IPS DF 19.7 (cell line): ENCODE measurements at regions not wholly inside any gene's neighbourhood (a gene's known extent, or its start where the extent isn't known, plus 50 kb on each side); places are given as distances from the start of the nearest gene placed in this dataset.
"Not testable (repeated sequence)": the region's sequence is repeated elsewhere in the genome, so short reads cannot be mapped to it uniquely, and the experiment has no call there.

Source experiments
- DNase-seq: peaks from one replicate; pipeline ENCODE4 v3.0.0-alpha.2; 2013; ENCODE audit warnings: low read depth, low spot score

DNA sequence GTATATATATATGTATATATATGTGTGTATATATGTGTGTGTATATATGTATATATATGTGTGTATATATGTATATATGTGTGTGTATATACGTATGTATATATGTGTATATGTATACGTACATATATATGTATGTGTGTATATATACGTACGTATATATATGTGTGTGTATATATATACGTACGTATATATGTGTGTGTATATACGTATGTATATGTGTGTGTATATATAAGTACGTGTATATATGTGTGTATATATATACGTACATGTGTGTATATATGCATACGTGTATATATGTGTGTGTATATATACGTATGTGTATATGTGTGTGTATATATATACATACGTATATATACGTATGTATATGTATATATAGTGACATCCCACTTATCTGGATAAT, 154.4 kb downstream of the CDRT15L2 start:
- DNase-seq: no peak

- no peak for DNase-seq
Measured at GRCh38 chr17:20735796-20736195, 156.3 kb downstream of the CDRT15L2 start.

DNA sequence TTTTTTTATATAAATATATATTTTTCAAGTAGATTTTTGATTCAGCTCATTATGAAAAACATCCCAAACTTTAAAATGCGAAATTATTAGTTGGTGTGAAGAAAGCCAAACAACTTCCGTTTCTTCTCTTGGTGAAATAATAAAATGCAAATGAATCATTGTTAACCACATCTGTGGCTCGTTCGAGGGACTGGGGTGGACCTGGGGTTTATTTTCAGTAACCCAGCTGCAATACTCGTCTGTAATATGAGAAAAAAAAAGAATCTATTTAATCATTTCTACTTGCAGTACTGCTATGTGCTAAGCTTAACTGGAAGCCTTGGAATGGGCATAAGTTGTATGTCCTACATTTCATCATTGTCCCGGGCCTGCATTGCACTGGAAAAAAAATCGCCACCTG, 158.1 kb downstream of the CDRT15L2 start:
- not testable (repeated sequence) for DNase-seq

DNA sequence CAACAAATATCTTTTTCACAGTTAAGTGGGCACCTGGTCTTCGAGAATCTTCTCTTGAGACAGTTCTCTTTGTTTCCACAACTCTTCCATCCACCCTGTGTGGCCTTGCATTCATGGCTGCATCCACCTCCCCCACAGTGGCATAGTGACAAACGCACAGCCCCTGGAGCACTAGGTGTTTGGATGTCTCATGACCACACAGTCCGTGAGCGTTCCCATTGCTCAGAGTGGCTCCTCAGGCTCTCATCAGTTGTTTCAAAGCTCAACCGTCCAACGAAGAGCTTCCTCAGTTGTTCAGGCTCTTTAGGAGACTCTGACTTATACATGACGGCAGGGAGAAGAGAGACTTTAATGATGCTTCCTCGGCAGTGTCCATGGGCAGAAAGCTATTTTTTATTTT, 191.6 kb downstream of the CDRT15L2 start:
- DNase-seq: no peak

GRCh38 chr17:20774472-20775135, 195.1 kb downstream of the CDRT15L2 start:
- DNase-seq: no peak

GRCh38 chr17:20775331-20775730, 195.8 kb downstream of the CDRT15L2 start:
- no peak for DNase-seq

- no peak for DNase-seq
Measured at GRCh38 chr17:20779521-20779920, 200.0 kb downstream of the CDRT15L2 start.

GRCh38 chr17:20781260-20781659, 201.7 kb downstream of the CDRT15L2 start:
- no peak for DNase-seq

DNA sequence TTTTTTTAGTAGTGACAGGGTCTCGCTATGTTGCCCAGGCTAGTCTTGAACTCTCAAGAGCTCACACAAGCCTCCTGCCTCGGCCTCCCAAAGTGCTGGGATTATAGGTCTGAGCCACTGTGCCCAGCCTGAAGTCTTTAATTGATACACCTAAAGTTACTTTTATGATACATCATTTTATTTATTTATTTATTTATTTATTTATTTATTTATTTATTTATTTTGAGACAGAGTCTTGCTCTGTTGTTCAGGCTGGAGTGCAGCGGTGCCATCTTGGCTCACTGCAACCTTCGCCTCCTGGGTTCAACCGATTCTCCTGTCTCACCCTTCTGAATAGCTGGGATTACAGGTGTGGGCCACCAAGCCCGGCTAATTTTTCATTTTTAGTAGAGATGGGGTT, 202.3 kb downstream of the CDRT15L2 start:
- DNase-seq: not testable (repeated sequence)

DNA sequence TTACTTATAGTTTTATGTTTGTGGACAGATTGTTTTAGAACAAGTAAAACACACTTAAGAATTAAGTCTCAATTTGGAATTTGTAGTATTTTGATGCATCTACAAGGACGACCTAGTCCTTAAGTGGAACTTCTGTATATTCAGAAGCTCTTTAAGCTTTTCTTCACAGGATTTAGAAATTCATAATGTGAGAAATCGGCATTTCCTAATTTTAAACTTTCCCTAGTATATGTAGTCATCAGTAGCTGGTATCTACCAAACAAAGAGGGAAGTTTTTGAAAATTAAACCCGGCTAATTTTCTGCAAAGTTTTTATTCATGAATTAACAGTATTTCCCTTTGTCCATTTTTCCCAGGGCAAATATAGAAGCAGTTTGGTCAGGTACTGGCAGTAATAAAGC, 203.6 kb downstream of the CDRT15L2 start:
- DNase-seq: no peak

- no peak for DNase-seq
Measured at GRCh38 chr17:20784100-20784665, 204.7 kb downstream of the CDRT15L2 start.

DNA sequence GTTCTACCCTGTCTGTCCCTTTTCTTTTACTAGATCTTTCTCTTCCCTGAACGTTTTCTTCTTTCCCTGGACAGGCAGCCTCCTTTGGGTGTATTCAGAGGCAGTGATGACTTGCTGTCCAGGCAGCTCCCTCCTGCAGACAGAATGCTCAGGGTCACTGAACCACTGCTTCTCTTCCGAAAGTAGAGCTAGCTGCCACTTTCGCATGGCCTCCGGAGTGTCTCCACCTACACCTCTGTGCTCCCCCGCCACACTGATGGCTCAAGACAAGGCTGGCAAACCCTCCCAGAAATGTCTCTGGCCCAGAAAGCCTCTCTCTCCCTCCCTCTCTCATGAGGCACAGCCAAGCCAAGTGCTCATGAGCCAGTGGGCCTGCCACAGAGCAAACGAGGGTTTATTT, 207.8 kb downstream of the CDRT15L2 start:
- no peak for DNase-seq

DNA sequence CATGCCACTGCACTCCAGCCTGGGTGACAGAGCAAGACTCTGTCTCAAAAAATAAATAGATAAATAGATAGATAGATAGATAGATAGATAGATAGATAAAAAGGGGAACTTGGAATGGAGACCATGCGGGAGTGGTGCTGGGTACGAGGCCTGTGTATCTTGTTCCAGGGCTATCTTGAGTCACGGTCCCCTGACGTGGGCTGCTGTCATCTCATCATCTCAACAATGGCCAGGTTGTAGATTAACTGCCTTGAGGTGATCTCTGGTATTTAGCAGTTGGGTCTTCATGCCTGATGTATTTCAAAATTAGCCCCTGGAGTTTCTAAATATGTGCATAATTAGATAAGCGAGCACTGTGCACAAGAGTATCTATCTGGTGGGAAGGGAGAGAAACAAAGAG, 212.1 kb downstream of the CDRT15L2 start:
- no peak for DNase-seq

DNA sequence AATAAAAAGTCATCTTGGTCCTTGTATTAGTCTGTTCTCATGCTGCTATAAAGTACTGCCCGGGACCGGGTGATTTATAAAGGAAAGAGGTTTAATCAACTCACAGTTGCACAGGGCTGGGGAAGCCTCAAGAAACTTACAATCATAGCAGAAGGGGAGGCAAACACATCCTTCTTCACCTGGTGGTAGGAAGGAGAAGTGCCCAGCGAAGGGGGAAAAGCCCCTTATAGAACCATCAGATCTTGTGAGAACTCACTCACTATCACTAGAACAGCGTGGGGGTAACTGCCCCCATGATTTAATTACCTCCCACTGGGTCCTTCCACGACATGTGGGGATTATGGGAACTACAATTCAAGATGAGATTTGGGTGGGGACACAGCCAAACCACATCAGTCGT, 215.0 kb downstream of the CDRT15L2 start:
- not testable (repeated sequence) for DNase-seq

- DNase-seq: no peak
Measured at GRCh38 chr17:20797292-20797691, 217.8 kb downstream of the CDRT15L2 start.

DNA sequence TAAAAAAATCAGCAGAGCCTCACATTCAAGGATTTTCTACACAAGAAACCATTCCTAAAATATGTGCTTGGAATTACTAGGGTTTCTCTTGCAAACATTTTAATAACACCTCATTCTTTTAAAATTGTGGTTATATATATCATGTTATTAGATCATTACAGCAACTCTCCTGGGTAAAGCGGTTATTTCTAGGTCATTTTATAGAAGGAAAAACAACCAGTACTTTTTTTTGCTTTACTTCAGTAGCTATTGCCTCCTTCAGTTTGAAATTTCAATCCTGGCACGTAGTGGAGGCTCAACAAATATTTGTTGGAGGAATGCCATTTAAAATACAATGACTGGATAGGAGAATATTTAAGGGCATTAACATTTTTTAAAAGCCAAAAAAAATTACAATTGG, 220.6 kb downstream of the CDRT15L2 start:
- no peak for DNase-seq

- no peak for DNase-seq
Measured at GRCh38 chr17:20805751-20806150, 226.2 kb downstream of the CDRT15L2 start.

DNA sequence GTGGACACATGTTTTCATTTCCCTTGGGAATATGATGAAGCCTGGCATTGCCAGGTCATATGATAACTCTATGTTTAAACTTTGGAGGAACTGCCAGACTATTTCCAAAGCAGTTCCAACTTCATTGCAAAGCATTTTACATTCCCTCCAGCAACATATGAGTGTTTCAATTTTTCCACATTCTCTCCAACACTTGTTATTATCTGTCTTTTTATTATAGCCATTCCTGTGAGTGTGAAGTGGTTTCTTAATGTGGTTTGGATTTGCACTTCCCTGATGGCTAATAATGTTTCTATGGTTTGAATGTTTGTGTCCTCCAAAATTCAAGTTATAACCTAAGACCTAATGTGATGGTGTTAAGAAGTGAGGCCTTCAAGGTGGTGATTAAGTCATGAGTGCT, 228.0 kb downstream of the CDRT15L2 start:
- not testable (repeated sequence) for DNase-seq

- not testable (repeated sequence) for DNase-seq
Measured at GRCh38 chr17:20815410-20815809, 227.4 kb downstream of the USP22 start.

GRCh38 chr17:20823905-20824304, 218.9 kb downstream of the USP22 start:
- no peak for DNase-seq

- DNase-seq: no peak
Measured at GRCh38 chr17:20825539-20825938, 217.3 kb downstream of the USP22 start.

- not testable (repeated sequence) for DNase-seq
Measured at GRCh38 chr17:20840453-20840852, 202.4 kb downstream of the USP22 start.

DNA sequence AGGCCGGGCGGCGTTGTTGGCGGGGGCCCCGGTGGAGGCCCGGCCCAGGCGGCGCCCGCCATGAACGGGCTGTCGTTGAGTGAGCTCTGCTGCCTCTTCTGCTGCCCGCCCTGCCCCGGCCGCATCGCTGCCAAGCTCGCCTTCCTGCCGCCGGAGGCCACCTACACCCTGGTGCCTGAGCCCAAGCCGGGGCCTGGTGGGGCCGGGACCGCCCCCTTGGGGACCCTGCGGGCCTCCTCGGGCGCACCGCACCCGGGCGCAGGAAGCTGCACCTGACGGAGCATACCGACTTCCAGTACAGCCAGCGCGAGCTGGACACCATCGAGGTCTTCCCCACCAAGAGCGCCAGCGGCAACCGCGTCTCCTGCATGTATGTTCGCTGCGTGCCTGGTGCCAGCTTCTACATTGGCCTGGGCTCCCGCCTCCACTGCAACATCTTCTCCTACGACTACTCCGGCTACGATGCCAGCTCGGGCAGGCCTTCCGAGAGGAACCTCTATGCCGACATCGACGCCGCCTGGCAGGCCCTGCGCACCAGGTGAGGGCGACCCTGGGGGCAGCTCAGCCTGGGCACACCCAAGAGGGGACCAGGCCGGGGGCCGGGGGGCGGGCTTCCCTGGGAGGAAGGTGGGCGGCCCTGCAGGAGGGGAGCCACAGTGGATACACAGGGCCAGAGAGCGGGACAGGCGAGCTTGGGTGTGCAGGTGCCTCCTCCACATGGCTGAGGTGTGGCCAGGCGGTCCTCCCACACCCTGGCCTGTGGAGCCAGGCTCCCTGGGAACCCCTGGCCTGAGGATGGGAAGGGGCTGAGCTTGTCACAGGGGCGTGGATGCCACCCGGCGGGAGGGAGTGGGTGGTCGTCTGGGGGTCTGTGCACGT, 201.6 kb downstream of the USP22 start:
- DNase-seq: not testable (repeated sequence)
